ENCODE measurements at regions not wholly inside any gene's neighbourhood (a gene's known extent, or its start where the extent isn't known, plus 50 kb on each side); places are given as distances from the start of the nearest gene placed in this dataset.
A peak's percentile ranks its signal among the peaks of the same experiment; 100 is the strongest.

DNA sequence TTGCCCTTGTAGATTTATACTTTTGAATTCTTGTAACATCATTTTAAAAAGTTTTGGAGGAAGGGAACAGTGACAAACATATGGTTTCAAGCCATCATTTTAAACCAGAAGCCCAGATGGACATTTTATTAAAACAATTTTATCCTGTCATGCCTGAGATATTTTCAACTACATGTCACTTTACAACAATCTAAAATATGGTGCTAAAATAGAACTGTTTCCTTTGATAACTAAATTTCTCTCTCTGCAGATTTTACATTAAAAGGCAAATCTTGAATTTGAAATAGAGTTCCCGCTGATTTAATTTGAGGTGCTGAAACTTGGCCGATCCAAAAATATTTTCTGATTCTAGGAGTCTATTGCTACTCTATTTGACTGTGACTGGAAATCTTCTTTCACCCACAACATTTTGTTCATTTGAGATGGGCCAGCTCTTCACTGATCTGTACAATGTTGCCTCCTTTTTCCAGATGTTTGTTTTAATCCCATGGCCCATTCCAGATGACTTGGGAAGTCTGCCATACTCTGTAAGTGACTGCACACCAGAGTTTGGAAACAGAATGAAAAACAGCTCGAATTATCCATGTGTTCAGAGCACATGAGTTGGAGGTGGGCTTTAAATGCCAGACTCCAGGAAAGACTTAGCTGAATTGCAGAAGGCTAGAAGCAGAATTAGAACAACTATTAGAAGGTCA is 402.5 kb downstream of the TMEM135 start:
- DNase-seq (ENCODE audit: low read depth), result no peak
- H3K4me3 ChIP-seq (ENCODE audit: low read length), result no peak overlapping the region
- TF ChIP-seq, protein P1, sequence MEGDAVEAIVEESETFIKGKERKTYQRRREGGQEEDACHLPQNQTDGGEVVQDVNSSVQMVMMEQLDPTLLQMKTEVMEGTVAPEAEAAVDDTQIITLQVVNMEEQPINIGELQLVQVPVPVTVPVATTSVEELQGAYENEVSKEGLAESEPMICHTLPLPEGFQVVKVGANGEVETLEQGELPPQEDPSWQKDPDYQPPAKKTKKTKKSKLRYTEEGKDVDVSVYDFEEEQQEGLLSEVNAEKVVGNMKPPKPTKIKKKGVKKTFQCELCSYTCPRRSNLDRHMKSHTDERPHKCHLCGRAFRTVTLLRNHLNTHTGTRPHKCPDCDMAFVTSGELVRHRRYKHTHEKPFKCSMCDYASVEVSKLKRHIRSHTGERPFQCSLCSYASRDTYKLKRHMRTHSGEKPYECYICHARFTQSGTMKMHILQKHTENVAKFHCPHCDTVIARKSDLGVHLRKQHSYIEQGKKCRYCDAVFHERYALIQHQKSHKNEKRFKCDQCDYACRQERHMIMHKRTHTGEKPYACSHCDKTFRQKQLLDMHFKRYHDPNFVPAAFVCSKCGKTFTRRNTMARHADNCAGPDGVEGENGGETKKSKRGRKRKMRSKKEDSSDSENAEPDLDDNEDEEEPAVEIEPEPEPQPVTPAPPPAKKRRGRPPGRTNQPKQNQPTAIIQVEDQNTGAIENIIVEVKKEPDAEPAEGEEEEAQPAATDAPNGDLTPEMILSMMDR (conservative IDR thresholded peaks at IDR 0.05; ENCODE audit: low read depth, low read length), result no peak

DNA sequence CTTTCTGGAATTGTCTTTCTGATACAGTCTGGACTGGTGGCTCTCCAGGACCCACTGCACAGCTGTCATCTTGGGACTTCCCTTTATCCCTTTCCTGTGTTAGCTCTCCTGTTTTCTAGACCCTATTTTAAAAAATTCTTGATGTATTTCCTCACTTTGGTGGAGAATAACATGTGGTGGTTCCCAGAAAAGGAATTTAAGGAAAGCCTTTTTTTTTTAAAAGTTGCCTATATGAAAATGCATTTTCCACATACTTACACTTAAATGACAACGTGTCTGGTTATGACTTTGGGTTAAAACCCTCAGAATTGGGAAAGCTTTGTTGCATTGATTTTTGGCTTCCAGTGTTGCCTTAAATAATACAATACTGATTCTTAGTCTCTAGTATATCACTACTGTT is 400.7 kb downstream of the TMEM135 start:
- no peak for DNase-seq (ENCODE audit: low read depth)
- H3K4me3 ChIP-seq (ENCODE audit: low read length), result no peak overlapping the region
- TF ChIP-seq, protein P1 (conservative IDR thresholded peaks at IDR 0.05; ENCODE audit: low read depth, low read length), result no peak

DNA sequence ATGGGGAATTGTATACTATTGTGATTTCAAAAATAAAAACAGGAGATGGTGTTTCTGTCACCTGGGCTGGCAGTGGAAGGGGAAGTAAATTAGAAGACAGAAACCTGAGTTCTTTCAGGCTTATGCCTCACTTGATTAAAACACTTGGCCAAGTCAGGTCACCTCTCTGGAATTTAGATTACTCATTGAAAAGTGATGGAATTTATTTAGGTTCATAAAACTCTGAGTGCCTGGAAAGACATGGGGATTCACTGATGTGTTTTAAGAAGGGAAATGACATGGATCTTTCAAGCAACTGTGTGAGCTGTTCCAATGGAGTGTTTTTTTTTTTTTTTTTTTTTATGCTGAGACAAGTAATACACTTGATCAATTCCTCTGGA is 400.1 kb downstream of the TMEM135 start:
- DNase-seq (ENCODE audit: low read depth), result peak; percentile 36
- no peak overlapping the region for H3K4me3 ChIP-seq (ENCODE audit: low read length)
- TF ChIP-seq, protein P1 (conservative IDR thresholded peaks at IDR 0.05; ENCODE audit: low read depth, low read length), result no peak

DNA sequence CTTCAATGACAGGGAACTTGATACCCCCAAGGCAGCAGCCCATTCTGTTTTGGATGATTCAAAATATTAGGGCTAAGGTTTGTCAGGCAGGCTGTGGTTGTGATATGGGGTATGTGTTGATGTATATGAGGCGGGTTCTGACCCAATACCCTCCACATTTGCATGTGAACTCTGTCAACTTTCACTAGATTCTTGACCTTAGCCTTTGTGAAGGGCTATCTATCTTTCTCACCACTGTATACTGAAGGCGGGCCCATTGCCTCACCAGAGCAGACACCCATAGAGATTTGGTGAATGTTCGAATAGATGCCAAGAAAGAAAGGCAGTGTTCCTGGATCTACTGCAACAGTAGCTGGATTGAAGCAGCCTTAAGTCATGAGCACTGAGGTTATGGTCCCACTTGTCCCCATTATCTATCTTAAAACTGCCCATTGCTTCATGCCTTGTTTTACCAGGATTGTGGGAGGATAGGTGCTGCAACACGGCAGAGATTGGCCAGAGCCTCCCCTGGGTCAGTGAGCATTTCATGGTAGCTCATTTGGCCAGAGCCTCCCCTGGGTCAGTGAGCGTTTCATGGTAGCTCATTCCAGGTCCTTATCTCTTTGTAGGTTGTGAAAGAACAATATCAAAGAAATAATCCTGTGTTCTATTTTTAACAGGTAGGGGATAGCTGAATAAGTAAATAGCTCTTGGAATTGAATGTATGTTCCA is 399.6 kb downstream of the TMEM135 start:
- TF ChIP-seq, protein P1 (conservative IDR thresholded peaks at IDR 0.05; ENCODE audit: low read depth, low read length), result no peak
- no peak overlapping the region for H3K4me3 ChIP-seq (ENCODE audit: low read length)
- DNase-seq (ENCODE audit: low read depth), result no peak

DNA sequence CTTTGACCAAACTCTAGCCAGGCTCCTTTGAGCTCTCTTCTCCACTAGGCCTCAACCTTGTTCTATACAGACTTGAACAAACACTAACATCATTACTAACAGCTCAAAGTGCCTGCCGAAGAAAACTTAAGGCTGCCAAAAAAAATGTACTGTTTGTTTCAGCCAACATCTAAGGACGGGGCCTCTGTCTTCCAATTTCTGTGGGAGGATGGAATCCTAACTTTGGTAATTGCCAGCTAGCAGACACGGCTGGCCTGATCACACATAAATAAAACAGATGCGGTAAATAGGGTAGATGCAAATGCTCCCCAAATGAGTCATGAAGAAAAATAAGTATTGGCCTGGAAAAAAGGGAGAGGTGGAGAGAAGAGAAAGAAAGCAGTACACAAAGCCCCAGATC is 394.3 kb downstream of the TMEM135 start:
- DNase-seq (ENCODE audit: low read depth), result no peak
- TF ChIP-seq, protein P1 (conservative IDR thresholded peaks at IDR 0.05; ENCODE audit: low read depth, low read length), result no peak
- no peak overlapping the region for H3K4me3 ChIP-seq (ENCODE audit: low read length)

DNA sequence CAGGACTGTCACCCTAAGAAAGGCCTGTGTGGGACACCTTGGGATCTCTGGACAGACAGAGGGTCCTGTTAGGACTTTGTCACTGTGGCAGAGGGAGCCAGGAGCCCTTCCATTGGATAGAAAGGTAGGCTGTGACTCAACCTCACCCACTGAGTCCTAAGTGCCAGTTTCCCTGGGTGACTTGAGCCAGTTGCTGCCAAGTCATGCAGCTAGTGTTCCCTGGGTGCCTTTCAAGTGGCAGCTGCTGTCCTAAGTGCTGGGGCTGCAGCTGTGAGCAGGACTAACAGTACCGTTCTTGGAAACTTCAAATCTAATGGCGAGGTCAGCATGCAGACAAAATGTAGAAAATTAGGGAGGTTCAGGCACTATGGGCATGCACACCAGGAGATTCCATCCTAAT is 393.7 kb downstream of the TMEM135 start:
- TF ChIP-seq, protein P1 (conservative IDR thresholded peaks at IDR 0.05; ENCODE audit: low read depth, low read length), result no peak

DNA sequence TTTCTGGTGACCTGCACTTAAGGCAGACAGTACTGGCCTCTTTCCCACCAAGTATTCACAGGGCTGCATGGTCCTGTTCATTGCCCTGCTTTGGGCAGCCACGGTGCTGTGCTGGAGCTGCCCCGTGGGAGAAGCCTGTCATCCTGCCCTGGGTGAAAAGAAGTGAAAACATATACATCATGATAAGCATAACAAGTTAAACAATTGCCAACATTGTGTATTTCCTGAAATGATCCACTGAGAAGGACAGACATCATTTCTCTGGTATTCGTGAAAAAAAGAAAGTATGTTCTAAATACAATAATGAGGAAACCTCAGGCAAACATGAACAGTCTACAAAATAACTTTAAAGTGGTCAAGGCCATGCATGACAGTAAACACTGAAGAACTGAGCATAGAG is 393.1 kb downstream of the TMEM135 start:
- no peak for DNase-seq (ENCODE audit: low read depth)
- TF ChIP-seq, protein P1 (conservative IDR thresholded peaks at IDR 0.05; ENCODE audit: low read depth, low read length), result no peak

More for the DNA sequence above, 393.7 kb downstream of the TMEM135 start:
- DNase-seq (ENCODE audit: low read depth), result no peak
- no peak overlapping the region for H3K4me3 ChIP-seq (ENCODE audit: low read length)

More for the DNA sequence above, 393.1 kb downstream of the TMEM135 start:
- H3K4me3 ChIP-seq (ENCODE audit: low read length), result no peak overlapping the region
